Caco-2 (cell line): ENCODE measurements at regions not wholly inside any gene's neighbourhood (a gene's known extent, or its start where the extent isn't known, plus 50 kb on each side); places are given as distances from the start of the nearest gene placed in this dataset.

Source experiments
- BruUV-seq: library from RNA; stranded (reverse); fragments of 400-500 nt; replicated peaks from 2 replicates; lab custom pipeline; 2021; lab: Mats Ljungman, UMichigan
- CTCF ChIA-PET: fragments of 300-600 bp; sonication (Branson Sonifier 250); formaldehyde crosslinking; loops from one replicate; lab custom pipeline; 2022; ENCODE audit warnings: antibody characterized with exemption; lab: Charles Lee
- POLR2A ChIA-PET: fragments of 300-600 bp; sonication (Branson Sonifier 250); formaldehyde crosslinking; loops from one replicate; lab custom pipeline; 2022; ENCODE audit warnings: antibody characterized with exemption; lab: Charles Lee
- DNase-seq, 2 experiments: peaks; one replicate each; pipeline versions ENCODE4 v3.0.0 to v3.0.0-alpha.2; 2020 to 2022
- H3K27me3 ChIP-seq: replicated peaks from 2 replicates; pipeline ENCODE4 v1.6.0; 2011; ENCODE audit warnings: low read length; ENCODE audit not compliant: control insufficient read depth, insufficient read depth
- H3K36me3 ChIP-seq: 2 replicates; pipeline ENCODE4 v1.5.1; 2011; ENCODE audit warnings: low read length; ENCODE audit not compliant: control insufficient read depth, insufficient read depth
- H3K4me1 ChIP-seq: fragments of 250-450 bp; sonication (Bioruptor Pico); 2 replicates; pipeline ENCODE4 v1.5.1; 2020; ENCODE audit warnings: mild to moderate bottlenecking
- H3K4me3 ChIP-seq: 2 replicates; pipeline ENCODE4 v1.5.1; 2011; ENCODE audit warnings: low read depth, mild to moderate bottlenecking, control low read depth, low read length
- H3K9me3 ChIP-seq: fragments of 250-450 bp; sonication (Bioruptor Pico); 2 replicates; pipeline ENCODE4 v1.5.1; 2020; ENCODE audit warnings: mild to moderate bottlenecking, moderate library complexity
- H3K27ac Mint-ChIP-seq: one replicate; pipeline ENCODE4 v1.8.0; 2022; ENCODE audit warnings: mixed read lengths; ENCODE audit not compliant: unreplicated experiment
- H3K27me3 Mint-ChIP-seq: one replicate; pipeline ENCODE4 v1.8.0; 2022; ENCODE audit warnings: mixed read lengths; ENCODE audit not compliant: insufficient read depth, unreplicated experiment
- H3K36me3 Mint-ChIP-seq: one replicate; pipeline ENCODE4 v1.8.0; 2022; ENCODE audit warnings: mild to moderate bottlenecking, mixed read lengths; ENCODE audit not compliant: insufficient read depth, unreplicated experiment
- H3K4me1 Mint-ChIP-seq: one replicate; pipeline ENCODE4 v1.8.0; 2022; ENCODE audit warnings: low read depth, mixed read lengths; ENCODE audit not compliant: unreplicated experiment
- H3K4me3 Mint-ChIP-seq: one replicate; pipeline ENCODE4 v1.8.0; 2022; ENCODE audit warnings: mild to moderate bottlenecking, moderate library complexity, mixed read lengths; ENCODE audit not compliant: unreplicated experiment
- H3K9me3 Mint-ChIP-seq: one replicate; pipeline ENCODE4 v1.8.0; 2022; ENCODE audit warnings: mixed read lengths; ENCODE audit not compliant: unreplicated experiment
- CTCF ChIP-seq, 2 experiments: fragments of 200-600 bp in 1 of 2; IDR thresholded peaks; 1 replicate in 1 of 2; 2 replicates in 1 of 2; pipeline versions ENCODE4 v1.5.1 to v1.8.0; 2011 to 2022; ENCODE audit warnings: antibody characterized with exemption in 1 of 2, control low read depth in 1 of 2, inconsistent platforms in 1 of 2, low read depth in 1 of 2, low read length in 1 of 2, mild to moderate bottlenecking in 1 of 2, moderate library complexity in 1 of 2; ENCODE audit not compliant: insufficient read depth in 1 of 2, severe bottlenecking in 1 of 2, unreplicated experiment in 1 of 2
- intact Hi-C: fragments of 100-400 bp; cut with micrococcal nuclease; formaldehyde crosslinking; loops from one replicate; pipeline ENCODE4 v1.10.0; 2022; ENCODE audit not compliant: unreplicated experiment

GRCh38 chr7:138257459-138258196 is 181.4 kb downstream of the AKR1D1 start:
- Histone ChIP-seq H3K4me1 (peaks cover 28% of the 10 kb centered on the region), H3K9me3 (peaks cover 72% of the 10 kb centered on the region), H3K4me3 (no peak overlapping the region), H3K36me3 (peaks cover 1% of the 10 kb centered on the region; the same call in 1 of the 2 replicates), H3K27me3 (no peaks in the 10 kb centered on the region)
- Mint-ChIP-seq H3K36me3 (peaks cover 24% of the 10 kb centered on the region), H3K9me3 (peaks cover 44% of the 10 kb centered on the region), H3K27me3 (no peaks in the 10 kb centered on the region), H3K27ac (peak overlapping the region; percentile 94), H3K4me3 (peak overlapping the region; percentile 4), H3K4me1 (peaks cover 10% of the 10 kb centered on the region)
- POLR2A ChIA-PET: no interaction called here
- CTCF ChIA-PET: no interaction called here
- no peak for TF ChIP-seq CTCF (IDR thresholded peaks at IDR 0.05; ENCODE audit: insufficient read depth in 1 of 2, low read depth in 1 of 2, low read length in 1 of 2, severe bottlenecking in 1 of 2, unreplicated experiment in 1 of 2)
- intact Hi-C loops: loop anchor here (1.0 to 2.0 kb wide), 5 partner anchors 88 to 255 kb away; partner anchors contain the start of genes CREB3L2 and TRIM24
- peak; percentile 79 to 90 for DNase-seq
- BruUV-seq: TSS peak; percentile 60

DNA sequence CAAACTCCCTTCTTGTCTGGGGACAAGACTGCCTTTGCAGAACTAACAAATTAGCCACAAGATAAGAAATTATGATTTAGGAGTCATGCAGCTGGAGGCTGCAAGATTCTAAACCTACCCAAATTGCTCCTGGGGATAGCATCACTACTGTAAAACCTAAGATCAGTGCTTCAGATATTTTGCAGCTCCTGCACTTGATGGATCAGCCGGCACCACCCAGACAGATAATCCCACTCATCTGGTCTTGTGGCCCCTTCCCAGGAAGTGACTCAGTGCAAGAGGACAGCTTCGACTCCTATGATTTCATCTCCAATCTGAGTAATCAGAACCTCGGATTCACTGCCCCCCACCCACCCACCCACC is 181.9 kb downstream of the AKR1D1 start:
- DNase-seq: no peak
- peaks cover 1% of the 10 kb centered on the region; the same call in 1 of the 2 replicates for H3K36me3 ChIP-seq
- ChIA-PET CTCF (no interaction called here), POLR2A (no interaction called here)
- Mint-ChIP-seq H3K4me1 (peaks cover 10% of the 10 kb centered on the region), H3K36me3 (peaks cover 24% of the 10 kb centered on the region), H3K9me3 (peaks cover 40% of the 10 kb centered on the region), H3K27me3 (no peaks in the 10 kb centered on the region), H3K4me3 (no peak overlapping the region), H3K27ac (peak overlapping the region; percentile 94)
- no peak for TF ChIP-seq CTCF (IDR thresholded peaks at IDR 0.05; ENCODE audit: insufficient read depth in 1 of 2, low read depth in 1 of 2, low read length in 1 of 2, severe bottlenecking in 1 of 2, unreplicated experiment in 1 of 2)
- no peaks in the 10 kb centered on the region for H3K27me3 ChIP-seq
- H3K9me3 ChIP-seq: peaks cover 78% of the 10 kb centered on the region
- H3K4me1 ChIP-seq: peaks cover 28% of the 10 kb centered on the region
- intact Hi-C loops: loop anchor here (1.0 kb wide), 1 partner anchor 202 kb away; the partner anchor contains the start of gene TRIM24
- BruUV-seq: no TSS peak
- no peak overlapping the region for H3K4me3 ChIP-seq

DNA sequence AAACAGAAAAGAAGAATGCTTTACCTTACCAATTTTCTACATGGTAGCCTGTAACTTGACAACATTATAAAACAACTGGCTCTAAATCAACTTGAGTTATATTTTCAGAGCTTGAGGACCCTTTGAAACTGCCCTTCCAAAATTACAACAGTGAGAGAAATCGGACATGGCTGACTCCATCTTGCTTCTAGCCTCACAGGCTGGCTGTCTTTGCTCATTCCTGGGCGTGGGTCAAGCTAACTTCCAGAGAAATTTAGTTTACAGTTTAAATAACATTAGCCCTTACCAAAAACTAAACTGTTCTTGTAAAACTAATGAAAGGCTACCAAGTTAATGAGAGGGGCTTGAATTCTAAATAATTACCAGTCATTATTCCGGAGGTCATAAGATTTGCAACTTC is 183.4 kb downstream of the AKR1D1 start:
- no peak for DNase-seq
- Histone ChIP-seq H3K27me3 (no peaks in the 10 kb centered on the region), H3K9me3 (peaks cover 78% of the 10 kb centered on the region), H3K4me3 (no peak overlapping the region), H3K4me1 (peaks cover 28% of the 10 kb centered on the region), H3K36me3 (peaks cover 1% of the 10 kb centered on the region; the same call in 1 of the 2 replicates)
- Mint-ChIP-seq H3K4me1 (peaks cover 10% of the 10 kb centered on the region), H3K9me3 (peaks cover 27% of the 10 kb centered on the region), H3K36me3 (peaks cover 24% of the 10 kb centered on the region), H3K4me3 (no peak overlapping the region), H3K27me3 (no peaks in the 10 kb centered on the region), H3K27ac (peak overlapping the region; percentile 69)
- no peak for TF ChIP-seq CTCF (IDR thresholded peaks at IDR 0.05; ENCODE audit: insufficient read depth in 1 of 2, low read depth in 1 of 2, low read length in 1 of 2, severe bottlenecking in 1 of 2, unreplicated experiment in 1 of 2)
- ChIA-PET POLR2A (no interaction called here), CTCF (no interaction called here)
- intact Hi-C loops: no loop called here
- BruUV-seq: no TSS peak
